GM13976 (cell line): ENCODE measurements at regions not wholly inside any gene's neighbourhood (a gene's known extent, or its start where the extent isn't known, plus 50 kb on each side); places are given as distances from the start of the nearest gene placed in this dataset.

Experiments
- DNase-seq: peaks from one replicate; pipeline ENCODE4 v3.0.0; 2012; ENCODE audit warnings: low spot score
- CTCF ChIP-seq: IDR thresholded peaks from 2 replicates; pipeline ENCODE4 v1.5.1; 2012; ENCODE audit warnings: borderline replicate concordance, mild to moderate bottlenecking; ENCODE audit not compliant: insufficient read depth; ENCODE audit errors: extremely low read depth, missing control alignments, control extremely low read depth
- in situ Hi-C: fragments of 300-500 bp; cut with MboI; formaldehyde crosslinking; loops from one replicate; pipeline ENCODE4 v1.12.0; 2022; ENCODE audit warnings: low sequenced_read_pairs, mixed read lengths, inconsistent platforms; ENCODE audit not compliant: unreplicated experiment

- in situ Hi-C loops: no loop called here
- no peak for TF ChIP-seq CTCF
- DNase-seq: no peak
Measured at GRCh38 chr1:14439015-14439414, 159.5 kb upstream of the KAZN start.

GRCh38 chr1:14440166-14440565, 158.3 kb upstream of the KAZN start:
- TF ChIP-seq CTCF: no peak
- no peak for DNase-seq
- in situ Hi-C loops: no loop called here

GRCh38 chr1:14440731-14441130, 157.8 kb upstream of the KAZN start:
- TF ChIP-seq CTCF: no peak
- in situ Hi-C loops: no loop called here
- DNase-seq: no peak

- in situ Hi-C loops: no loop called here
- no peak for DNase-seq
- TF ChIP-seq CTCF: no peak
Measured at GRCh38 chr1:14441302-14441741, 157.2 kb upstream of the KAZN start.

- in situ Hi-C loops: no loop called here
- DNase-seq: no peak
- TF ChIP-seq CTCF: no peak
Measured at GRCh38 chr1:14442669-14443068, 155.8 kb upstream of the KAZN start.

GRCh38 chr1:14443164-14443787, 155.2 kb upstream of the KAZN start:
- in situ Hi-C loops: no loop called here
- DNase-seq: no peak
- no peak for TF ChIP-seq CTCF
